ENCODE measurements at regions not wholly inside any gene's neighbourhood (a gene's known extent, or its start where the extent isn't known, plus 50 kb on each side); places are given as distances from the start of the nearest gene placed in this dataset.

DNA sequence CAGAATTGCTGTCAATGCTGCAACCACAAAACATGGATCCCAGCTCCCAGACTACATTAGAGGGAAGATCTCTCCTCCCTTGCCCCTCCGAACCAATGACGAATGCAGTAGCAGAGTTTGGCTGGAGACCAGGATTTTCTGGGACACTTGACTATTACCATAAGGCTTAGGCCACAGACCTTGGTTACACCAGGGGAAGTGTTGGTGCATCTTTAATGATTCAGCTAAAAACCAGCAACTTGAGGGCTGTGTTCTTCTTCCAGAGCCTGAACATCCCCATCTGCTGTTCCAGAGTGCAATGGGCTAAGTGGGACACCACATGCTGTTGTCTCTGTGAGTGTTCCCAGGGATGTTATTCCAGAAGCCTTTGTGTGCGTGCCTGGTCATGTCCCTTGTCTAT lies 528.2 kb downstream of the LMO7 start:
- Histone ChIP-seq H3K4me3 (ENCODE audit: low read length) (no peak overlapping the region), H4K20me1 (ENCODE audit: insufficient read depth, low read length) (no peaks in the 10 kb centered on the region), H3K9me3 (replicated peaks; ENCODE audit: insufficient read depth, low read length) (no peaks in the 10 kb centered on the region), H2AFZ (ENCODE audit: low read length) (no peak overlapping the region), H3K79me2 (ENCODE audit: low read length) (no peaks in the 10 kb centered on the region), H3K4me2 (ENCODE audit: low read depth, low read length) (no peak overlapping the region), H3K27me3 (replicated peaks; ENCODE audit: insufficient read depth, low read length) (no peaks in the 10 kb centered on the region), H3K4me1 (ENCODE audit: low read length) (no peaks in the 10 kb centered on the region), H3K36me3 (replicated peaks; ENCODE audit: insufficient read depth, low read length) (no peaks in the 10 kb centered on the region), H3K9me2 (replicated peaks; ENCODE audit: insufficient read depth, low read length) (no peaks in the 10 kb centered on the region), H3F3A (ENCODE audit: insufficient read depth, low read length) (no peaks in the 10 kb centered on the region), H3K9ac (ENCODE audit: low read length) (no peak overlapping the region), H3K27ac (ENCODE audit: low read length) (no peak overlapping the region)
- DNase-seq: no peak
- no peak for TF ChIP-seq EZH2 (optimal IDR thresholded peaks at IDR 0.05; ENCODE audit: low read depth, low read length)
- TF ChIP-seq, protein P1, sequence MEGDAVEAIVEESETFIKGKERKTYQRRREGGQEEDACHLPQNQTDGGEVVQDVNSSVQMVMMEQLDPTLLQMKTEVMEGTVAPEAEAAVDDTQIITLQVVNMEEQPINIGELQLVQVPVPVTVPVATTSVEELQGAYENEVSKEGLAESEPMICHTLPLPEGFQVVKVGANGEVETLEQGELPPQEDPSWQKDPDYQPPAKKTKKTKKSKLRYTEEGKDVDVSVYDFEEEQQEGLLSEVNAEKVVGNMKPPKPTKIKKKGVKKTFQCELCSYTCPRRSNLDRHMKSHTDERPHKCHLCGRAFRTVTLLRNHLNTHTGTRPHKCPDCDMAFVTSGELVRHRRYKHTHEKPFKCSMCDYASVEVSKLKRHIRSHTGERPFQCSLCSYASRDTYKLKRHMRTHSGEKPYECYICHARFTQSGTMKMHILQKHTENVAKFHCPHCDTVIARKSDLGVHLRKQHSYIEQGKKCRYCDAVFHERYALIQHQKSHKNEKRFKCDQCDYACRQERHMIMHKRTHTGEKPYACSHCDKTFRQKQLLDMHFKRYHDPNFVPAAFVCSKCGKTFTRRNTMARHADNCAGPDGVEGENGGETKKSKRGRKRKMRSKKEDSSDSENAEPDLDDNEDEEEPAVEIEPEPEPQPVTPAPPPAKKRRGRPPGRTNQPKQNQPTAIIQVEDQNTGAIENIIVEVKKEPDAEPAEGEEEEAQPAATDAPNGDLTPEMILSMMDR (IDR thresholded peaks at IDR 0.05; ENCODE audit: low read length): no peak
- TF ChIP-seq EZH2phosphoT487 (IDR thresholded peaks at IDR 0.05; ENCODE audit: low read length): no peak

DNA sequence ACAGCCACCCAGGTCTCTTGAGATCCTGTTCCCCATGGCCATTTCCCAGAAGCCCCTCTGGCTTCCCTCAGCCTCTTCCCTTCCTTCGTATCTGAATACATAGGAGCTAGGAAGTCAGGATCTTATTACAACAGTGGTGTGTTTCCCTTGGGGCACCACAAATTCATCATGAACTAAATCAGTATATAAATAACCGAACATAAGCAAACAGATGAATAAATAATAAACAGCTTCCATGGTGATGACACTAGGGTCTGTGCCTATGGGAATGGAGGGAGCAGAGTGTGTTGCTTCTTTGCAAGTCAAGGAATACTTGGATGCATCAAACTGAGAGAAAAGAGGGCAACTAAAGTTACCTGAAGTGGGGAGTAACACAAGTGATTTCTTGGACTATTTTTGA lies 527.6 kb downstream of the LMO7 start:
- Histone ChIP-seq H3K9me2 (replicated peaks; ENCODE audit: insufficient read depth, low read length) (no peaks in the 10 kb centered on the region), H3K4me2 (ENCODE audit: low read depth, low read length) (no peak overlapping the region), H3K4me1 (ENCODE audit: low read length) (no peaks in the 10 kb centered on the region), H2AFZ (ENCODE audit: low read length) (no peak overlapping the region), H3K27ac (ENCODE audit: low read length) (no peak overlapping the region), H3K9me3 (replicated peaks; ENCODE audit: insufficient read depth, low read length) (no peaks in the 10 kb centered on the region), H3K36me3 (replicated peaks; ENCODE audit: insufficient read depth, low read length) (no peaks in the 10 kb centered on the region), H3K9ac (ENCODE audit: low read length) (no peak overlapping the region), H3K27me3 (replicated peaks; ENCODE audit: insufficient read depth, low read length) (no peaks in the 10 kb centered on the region), H3F3A (ENCODE audit: insufficient read depth, low read length) (no peaks in the 10 kb centered on the region), H3K79me2 (ENCODE audit: low read length) (no peaks in the 10 kb centered on the region), H4K20me1 (ENCODE audit: insufficient read depth, low read length) (no peaks in the 10 kb centered on the region), H3K4me3 (ENCODE audit: low read length) (no peak overlapping the region)
- TF ChIP-seq, protein P1 (IDR thresholded peaks at IDR 0.05; ENCODE audit: low read length): no peak
- TF ChIP-seq EZH2 (optimal IDR thresholded peaks at IDR 0.05; ENCODE audit: low read depth, low read length) (no peak), EZH2phosphoT487 (IDR thresholded peaks at IDR 0.05; ENCODE audit: low read length) (no peak)
- no peak for DNase-seq

DNA sequence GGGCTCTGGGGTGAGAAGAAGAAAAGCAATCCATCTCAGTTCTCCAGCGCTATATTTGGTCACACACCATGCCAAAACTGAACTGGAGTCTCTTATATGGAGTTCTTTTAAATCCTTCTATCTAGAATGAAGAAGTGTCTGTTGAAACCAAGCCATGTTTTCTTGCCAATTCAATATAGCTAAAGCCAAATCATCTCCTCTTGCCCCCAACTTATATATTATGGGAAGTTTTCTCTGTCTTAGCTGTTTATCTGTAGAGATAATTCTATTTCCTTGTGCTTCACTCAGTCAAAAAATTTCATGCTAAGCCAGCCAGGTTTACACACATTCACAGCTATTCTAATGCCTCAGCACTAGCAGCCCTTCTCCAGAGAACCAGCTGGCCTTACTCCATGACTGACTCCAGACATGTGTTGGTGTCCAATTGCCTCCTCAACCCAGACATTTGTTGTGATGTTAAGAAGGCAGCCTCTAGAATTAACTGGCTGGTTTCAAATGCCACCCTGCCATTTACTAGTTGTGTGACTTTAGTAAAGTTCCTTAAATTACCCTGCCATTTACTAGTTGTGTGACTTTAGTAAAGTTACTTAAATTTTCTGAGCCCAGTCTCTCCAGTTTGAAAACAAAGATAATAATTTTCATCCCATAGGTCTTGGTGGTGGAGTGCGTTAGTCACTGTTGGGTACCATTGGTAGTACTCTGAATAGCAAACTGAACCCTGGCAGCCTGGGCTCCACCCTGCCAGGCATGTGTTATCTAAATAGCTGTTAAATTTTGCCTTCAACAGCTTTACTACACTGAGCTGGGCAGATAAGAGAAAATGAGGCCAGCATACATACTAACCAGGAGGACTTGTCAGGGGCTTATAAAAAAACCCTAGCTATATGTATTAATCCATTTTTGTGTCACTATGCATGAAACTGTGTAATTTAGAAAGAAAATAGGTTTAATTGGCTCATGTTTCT lies 525.1 kb downstream of the LMO7 start:
- Histone ChIP-seq H2AFZ (ENCODE audit: low read length) (no peak overlapping the region), H3K4me3 (ENCODE audit: low read length) (no peak overlapping the region), H3K4me1 (ENCODE audit: low read length) (no peaks in the 10 kb centered on the region), H3K79me2 (ENCODE audit: low read length) (no peaks in the 10 kb centered on the region), H3K27ac (ENCODE audit: low read length) (no peak overlapping the region), H3K9me2 (replicated peaks; ENCODE audit: insufficient read depth, low read length) (no peaks in the 10 kb centered on the region), H3K9ac (ENCODE audit: low read length) (no peak overlapping the region), H3K36me3 (replicated peaks; ENCODE audit: insufficient read depth, low read length) (no peaks in the 10 kb centered on the region), H3K4me2 (ENCODE audit: low read depth, low read length) (no peak overlapping the region), H4K20me1 (ENCODE audit: insufficient read depth, low read length) (no peaks in the 10 kb centered on the region), H3K27me3 (replicated peaks; ENCODE audit: insufficient read depth, low read length) (no peaks in the 10 kb centered on the region), H3F3A (ENCODE audit: insufficient read depth, low read length) (no peaks in the 10 kb centered on the region), H3K9me3 (replicated peaks; ENCODE audit: insufficient read depth, low read length) (no peaks in the 10 kb centered on the region)
- TF ChIP-seq, protein P1 (IDR thresholded peaks at IDR 0.05; ENCODE audit: low read length): no peak
- TF ChIP-seq EZH2 (optimal IDR thresholded peaks at IDR 0.05; ENCODE audit: low read depth, low read length) (no peak), EZH2phosphoT487 (IDR thresholded peaks at IDR 0.05; ENCODE audit: low read length) (no peak)
- DNase-seq: no peak

Measured in MM.1S (cell line).